Retinal pigment epithelial cell (primary cell): ENCODE measurements at regions not wholly inside any gene's neighbourhood (a gene's known extent, or its start where the extent isn't known, plus 50 kb on each side); places are given as distances from the start of the nearest gene placed in this dataset.
A peak's percentile ranks its signal among the peaks of the same experiment; 100 is the strongest.

Experiments used
- DNase-seq: peaks from one replicate; pipeline ENCODE4 v3.0.0-alpha.2; 2010; ENCODE audit warnings: low read depth
- H3K4me3 ChIP-seq: 2 replicates; pipeline ENCODE4 v1.5.1; 2011; ENCODE audit warnings: mild to moderate bottlenecking, low read length, control low read depth, moderate library complexity
- CTCF ChIP-seq: conservative IDR thresholded peaks from 2 replicates; pipeline ENCODE4 v1.5.1; 2011; ENCODE audit warnings: low read depth, low read length, control low read depth, inconsistent platforms

GRCh38 chr12:76611533-76611932, 52.0 kb upstream of the OSBPL8 start:
- no peak for TF ChIP-seq CTCF
- no peak for DNase-seq
- H3K4me3 ChIP-seq = no peak overlapping the region

GRCh38 chr12:76614364-76614763, 54.8 kb upstream of the OSBPL8 start:
- no peak for TF ChIP-seq CTCF
- DNase-seq = no peak
- H3K4me3 ChIP-seq = no peak overlapping the region

GRCh38 chr12:76618031-76618430, 58.5 kb upstream of the OSBPL8 start:
- H3K4me3 ChIP-seq = no peak overlapping the region
- TF ChIP-seq CTCF = no peak
- no peak for DNase-seq

GRCh38 chr12:76621582-76622024, 62.0 kb upstream of the OSBPL8 start:
- TF ChIP-seq CTCF = peak; percentile 92
- no peak overlapping the region for H3K4me3 ChIP-seq
- no peak for DNase-seq

GRCh38 chr12:76622351-76622750, 62.8 kb upstream of the OSBPL8 start:
- no peak for DNase-seq
- no peak for TF ChIP-seq CTCF
- H3K4me3 ChIP-seq = no peak overlapping the region

- no peak overlapping the region for H3K4me3 ChIP-seq
- no peak for TF ChIP-seq CTCF
- no peak for DNase-seq
These were observed 63.3 kb upstream of the OSBPL8 start for GRCh38 chr12:76622915-76623314.

GRCh38 chr12:76623931-76624330, 64.4 kb upstream of the OSBPL8 start:
- no peak for TF ChIP-seq CTCF
- no peak overlapping the region for H3K4me3 ChIP-seq
- DNase-seq = no peak
